Thoracic aorta (tissue), 2 donors: ENCODE measurements at regions not wholly inside any gene's neighbourhood (a gene's known extent, or its start where the extent isn't known, plus 50 kb on each side); places are given as distances from the start of the nearest gene placed in this dataset.

Experiments used
- ATAC-seq: fragments of 150-250 bp; one replicate; pipeline ENCODE4 v1.8.0; 2017; ENCODE audit warnings: low read depth; ENCODE audit not compliant: insufficient number of reproducible peaks, low FRiP score
- DNase-seq: peaks from one replicate; pipeline ENCODE4 v3.0.0-alpha.2; 2020; ENCODE audit warnings: low spot score
- H3K27ac ChIP-seq, 2 donors: fragments of 200-600 bp; sonication (generic); 1 replicate in 1 of 2; 2 replicates in 1 of 2; pipeline ENCODE4 v1.5.1; 2016; ENCODE audit warnings: mild to moderate bottlenecking in 2 of 2, moderate library complexity in 2 of 2
- H3K27me3 ChIP-seq: fragments of 200-600 bp; sonication (generic); replicated peaks from 2 replicates; pipeline ENCODE4 v1.6.0; 2016; ENCODE audit warnings: mild to moderate bottlenecking; ENCODE audit not compliant: insufficient read depth
- H3K36me3 ChIP-seq: fragments of 200-600 bp; sonication (generic); one replicate; pipeline ENCODE4 v1.5.1; 2016
- H3K4me1 ChIP-seq, 2 donors: fragments of 200-600 bp; sonication (generic); 1 replicate in 1 of 2; 2 replicates in 1 of 2; pipeline versions ENCODE4 v1.5.1 to v1.6.0; 2016; ENCODE audit warnings: low read depth in 2 of 2, mild to moderate bottlenecking in 1 of 2; ENCODE audit not compliant: control insufficient read depth in 1 of 2
- H3K4me3 ChIP-seq: fragments of 200-600 bp; sonication (generic); 2 replicates; pipeline ENCODE4 v1.5.1; 2016; ENCODE audit warnings: mild to moderate bottlenecking
- H3K9me3 ChIP-seq: fragments of 200-600 bp; sonication (generic); 2 replicates; pipeline ENCODE4 v1.5.1; 2016
- TF ChIP-seq, protein P1 (sequence below): fragments of 200-600 bp; sonication (generic); IDR thresholded peaks from one replicate; pipeline ENCODE4 v1.5.1; 2019; ENCODE audit warnings: antibody characterized with exemption

DNA sequence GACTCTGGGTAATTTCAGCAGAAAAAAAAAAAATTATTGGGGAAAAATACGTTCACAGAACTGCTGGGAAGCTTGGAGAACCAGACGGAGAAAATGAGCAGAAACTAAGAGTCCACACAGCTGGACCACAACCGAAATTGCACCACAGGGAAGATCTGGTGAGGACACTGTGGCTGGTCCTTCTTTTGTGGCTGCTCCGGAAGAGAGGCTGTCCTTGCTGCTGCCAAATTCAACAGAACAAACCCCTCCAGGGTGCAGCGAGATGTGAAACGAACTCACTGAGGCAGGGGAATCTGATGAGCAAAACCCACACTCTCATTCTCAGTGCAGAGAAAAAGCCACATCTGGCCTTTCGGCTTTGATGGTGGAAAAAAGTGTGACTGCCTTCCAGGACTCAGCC, 200.0 kb downstream of the ACTL7B start:
- H3K27me3 ChIP-seq = no peaks in the 10 kb centered on the region
- DNase-seq (no peak), ATAC-seq (no peak)
- TF ChIP-seq, protein P1, sequence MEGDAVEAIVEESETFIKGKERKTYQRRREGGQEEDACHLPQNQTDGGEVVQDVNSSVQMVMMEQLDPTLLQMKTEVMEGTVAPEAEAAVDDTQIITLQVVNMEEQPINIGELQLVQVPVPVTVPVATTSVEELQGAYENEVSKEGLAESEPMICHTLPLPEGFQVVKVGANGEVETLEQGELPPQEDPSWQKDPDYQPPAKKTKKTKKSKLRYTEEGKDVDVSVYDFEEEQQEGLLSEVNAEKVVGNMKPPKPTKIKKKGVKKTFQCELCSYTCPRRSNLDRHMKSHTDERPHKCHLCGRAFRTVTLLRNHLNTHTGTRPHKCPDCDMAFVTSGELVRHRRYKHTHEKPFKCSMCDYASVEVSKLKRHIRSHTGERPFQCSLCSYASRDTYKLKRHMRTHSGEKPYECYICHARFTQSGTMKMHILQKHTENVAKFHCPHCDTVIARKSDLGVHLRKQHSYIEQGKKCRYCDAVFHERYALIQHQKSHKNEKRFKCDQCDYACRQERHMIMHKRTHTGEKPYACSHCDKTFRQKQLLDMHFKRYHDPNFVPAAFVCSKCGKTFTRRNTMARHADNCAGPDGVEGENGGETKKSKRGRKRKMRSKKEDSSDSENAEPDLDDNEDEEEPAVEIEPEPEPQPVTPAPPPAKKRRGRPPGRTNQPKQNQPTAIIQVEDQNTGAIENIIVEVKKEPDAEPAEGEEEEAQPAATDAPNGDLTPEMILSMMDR = no peak
- H3K4me3 ChIP-seq = no peak overlapping the region
- H3K27ac ChIP-seq = no peak overlapping the region
- H3K4me1 ChIP-seq = no peaks in the 10 kb centered on the region
- H3K9me3 ChIP-seq = peaks cover 9% of the 10 kb centered on the region
- no peaks in the 10 kb centered on the region for H3K36me3 ChIP-seq

DNA sequence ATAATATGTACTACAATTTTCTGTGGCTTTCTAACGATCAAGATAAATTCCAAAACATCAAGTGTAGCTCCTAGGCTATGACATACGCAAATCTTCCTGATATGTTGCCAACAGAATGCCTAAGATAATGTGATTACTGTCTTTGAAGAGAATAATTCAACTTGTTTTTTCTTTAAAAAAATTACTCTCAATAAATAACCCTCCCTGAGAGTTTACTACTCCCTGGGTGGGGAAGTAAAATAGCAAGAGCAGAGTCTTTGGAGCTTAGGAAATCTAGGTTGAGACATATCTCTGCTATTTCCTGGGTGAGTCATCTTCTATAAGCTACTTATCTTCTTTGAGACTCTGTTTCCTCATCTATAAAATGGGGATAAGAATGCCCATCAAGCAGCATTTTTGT, 201.2 kb downstream of the ACTL7B start:
- H3K4me1 ChIP-seq = no peaks in the 10 kb centered on the region
- TF ChIP-seq, protein P1 = no peak
- ATAC-seq (no peak), DNase-seq (no peak)
- H3K27me3 ChIP-seq = no peaks in the 10 kb centered on the region
- no peak overlapping the region for H3K4me3 ChIP-seq
- H3K9me3 ChIP-seq = peaks cover 1% of the 10 kb centered on the region
- H3K27ac ChIP-seq = no peak overlapping the region
- no peaks in the 10 kb centered on the region for H3K36me3 ChIP-seq

DNA sequence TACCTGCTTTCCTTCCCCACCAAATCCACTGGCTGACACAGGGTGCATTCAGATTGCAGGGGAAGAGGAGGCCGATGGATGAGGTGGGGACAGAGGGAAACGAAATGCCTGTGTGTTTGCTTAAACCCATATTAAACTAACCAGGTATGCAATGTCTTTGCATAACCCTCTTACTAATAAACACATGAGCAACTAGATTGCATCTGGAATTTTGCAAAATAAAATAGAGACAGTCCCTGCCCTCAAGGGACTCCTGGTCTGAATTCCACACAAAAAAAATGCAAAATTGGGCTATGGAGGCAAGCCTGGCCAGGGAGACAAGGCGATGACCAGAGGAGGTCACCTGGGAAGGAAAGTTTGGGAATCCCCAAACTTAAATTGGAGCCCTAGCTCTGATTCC, 202.9 kb downstream of the ACTL7B start:
- DNase-seq = no peak
- no peak for ATAC-seq
- Histone ChIP-seq H3K36me3 (no peaks in the 10 kb centered on the region), H3K27me3 (no peaks in the 10 kb centered on the region), H3K27ac (no peak overlapping the region), H3K4me1 (no peaks in the 10 kb centered on the region), H3K4me3 (no peak overlapping the region), H3K9me3 (no peaks in the 10 kb centered on the region)
- TF ChIP-seq, protein P1 = no peak

DNA sequence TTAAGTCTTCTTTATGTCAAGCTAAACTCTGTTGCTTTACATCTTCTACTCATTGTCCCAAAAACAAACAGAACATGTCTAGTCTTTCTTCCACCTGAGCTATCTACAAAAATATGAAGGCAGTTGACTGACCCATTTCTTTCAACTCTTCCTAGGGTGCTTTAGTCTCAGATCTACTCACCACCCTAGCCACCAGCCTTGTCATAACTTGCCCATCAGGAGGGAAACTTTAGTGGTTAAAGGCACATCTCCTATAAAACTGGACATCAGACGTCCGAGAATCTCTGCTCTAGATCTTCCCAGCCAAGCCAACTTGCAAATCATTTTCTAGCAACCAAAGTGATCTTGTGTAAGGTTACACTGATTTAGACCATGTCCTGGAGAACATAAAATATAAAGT, 205.0 kb downstream of the ACTL7B start:
- H3K27ac ChIP-seq = no peak overlapping the region
- H3K4me3 ChIP-seq = no peak overlapping the region
- no peaks in the 10 kb centered on the region for H3K4me1 ChIP-seq
- H3K36me3 ChIP-seq = no peaks in the 10 kb centered on the region
- TF ChIP-seq, protein P1 = no peak
- ATAC-seq (no peak), DNase-seq (no peak)
- no peaks in the 10 kb centered on the region for H3K9me3 ChIP-seq
- H3K27me3 ChIP-seq = no peaks in the 10 kb centered on the region

DNA sequence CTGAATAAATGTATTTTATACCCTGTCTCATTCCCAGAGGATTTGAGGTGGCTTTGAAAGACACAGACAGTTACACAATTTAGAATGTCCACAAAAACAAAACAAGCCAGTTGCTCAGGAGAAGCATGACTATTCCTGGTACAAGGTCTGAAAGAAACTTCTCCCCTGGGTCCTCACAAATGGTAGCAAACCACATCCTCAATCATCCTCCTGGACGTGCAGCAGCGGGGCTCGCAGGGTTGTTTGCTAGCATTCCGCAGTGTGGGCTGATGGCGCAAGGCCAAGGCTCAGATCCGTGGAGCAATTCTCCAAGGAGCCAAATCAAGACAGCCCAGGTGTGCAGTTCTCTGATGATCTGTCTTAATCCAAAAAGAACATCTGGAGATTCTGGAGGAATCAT, 210.3 kb downstream of the ACTL7B start:
- H3K9me3 ChIP-seq = no peaks in the 10 kb centered on the region
- H3K27ac ChIP-seq = no peak overlapping the region
- H3K36me3 ChIP-seq = no peaks in the 10 kb centered on the region
- no peaks in the 10 kb centered on the region for H3K4me1 ChIP-seq
- no peak overlapping the region for H3K4me3 ChIP-seq
- TF ChIP-seq, protein P1 = no peak
- no peak for ATAC-seq
- no peaks in the 10 kb centered on the region for H3K27me3 ChIP-seq
- no peak for DNase-seq
